Nephron progenitor cell (in vitro differentiated cells): ENCODE measurements at regions not wholly inside any gene's neighbourhood (a gene's known extent, or its start where the extent isn't known, plus 50 kb on each side); places are given as distances from the start of the nearest gene placed in this dataset.

Experiments
- DNase-seq: peaks from one replicate; pipeline ENCODE4 v3.0.0; 2021
- H3K27ac Mint-ChIP-seq: 2 replicates; pipeline ENCODE4 v1.8.0; 2021; ENCODE audit warnings: mild to moderate bottlenecking, moderate library complexity, mixed read lengths
- H3K27me3 Mint-ChIP-seq: 2 replicates; pipeline ENCODE4 v1.8.0; 2021; ENCODE audit warnings: mild to moderate bottlenecking, low read depth, mixed read lengths; ENCODE audit not compliant: poor library complexity
- H3K36me3 Mint-ChIP-seq: 2 replicates; pipeline ENCODE4 v1.8.0; 2021; ENCODE audit warnings: low read depth, mixed read lengths
- H3K4me1 Mint-ChIP-seq: 2 replicates; pipeline ENCODE4 v1.8.0; 2021; ENCODE audit warnings: mixed read lengths
- H3K4me3 Mint-ChIP-seq: 2 replicates; pipeline ENCODE4 v1.8.0; 2021; ENCODE audit warnings: mild to moderate bottlenecking, moderate library complexity, mixed read lengths
- H3K9me3 Mint-ChIP-seq: 2 replicates; pipeline ENCODE4 v1.8.0; 2021; ENCODE audit warnings: mild to moderate bottlenecking, moderate library complexity, mixed read lengths
- TF ChIP-seq, protein P1 (sequence below): fragments of 200-600 bp; sonication (generic); IDR thresholded peaks from 2 replicates; pipeline ENCODE4 v1.5.0; 2021; ENCODE audit warnings: antibody characterized with exemption

DNA sequence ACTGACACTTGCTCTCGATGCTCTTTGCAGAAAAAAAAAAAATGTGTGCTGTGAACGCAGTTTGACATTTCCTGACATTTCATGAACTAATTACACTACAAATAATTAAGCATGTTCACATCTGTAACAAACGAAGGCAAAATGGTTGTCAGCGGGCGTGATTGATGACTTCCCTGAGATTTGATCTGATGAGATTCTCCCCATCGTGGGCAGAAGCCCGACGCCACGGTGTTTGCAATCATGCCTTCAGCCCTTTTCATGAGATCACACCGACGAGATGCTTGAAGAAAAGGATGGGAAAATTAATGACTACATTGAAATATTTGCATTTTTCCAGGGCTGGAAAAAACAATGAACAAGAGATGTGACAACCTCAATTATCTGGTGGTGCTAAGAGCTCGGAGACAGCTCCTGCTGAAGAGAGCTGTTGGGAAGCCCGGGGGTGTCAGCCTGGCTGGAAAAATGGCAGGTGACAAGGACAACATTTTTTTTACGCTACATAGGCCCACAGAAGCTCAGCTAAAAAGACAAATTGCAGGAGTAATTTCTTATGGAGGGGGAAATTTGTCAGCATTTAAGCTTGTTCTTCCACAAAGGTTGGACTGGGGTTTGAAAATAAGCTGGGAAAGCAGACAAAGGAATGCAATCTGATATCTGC lies 259.4 kb upstream of the IRX3 start:
- Mint-ChIP-seq H3K36me3 (no peaks in the 10 kb centered on the region), H3K27me3 (peaks cover 17% of the 10 kb centered on the region)

DNA sequence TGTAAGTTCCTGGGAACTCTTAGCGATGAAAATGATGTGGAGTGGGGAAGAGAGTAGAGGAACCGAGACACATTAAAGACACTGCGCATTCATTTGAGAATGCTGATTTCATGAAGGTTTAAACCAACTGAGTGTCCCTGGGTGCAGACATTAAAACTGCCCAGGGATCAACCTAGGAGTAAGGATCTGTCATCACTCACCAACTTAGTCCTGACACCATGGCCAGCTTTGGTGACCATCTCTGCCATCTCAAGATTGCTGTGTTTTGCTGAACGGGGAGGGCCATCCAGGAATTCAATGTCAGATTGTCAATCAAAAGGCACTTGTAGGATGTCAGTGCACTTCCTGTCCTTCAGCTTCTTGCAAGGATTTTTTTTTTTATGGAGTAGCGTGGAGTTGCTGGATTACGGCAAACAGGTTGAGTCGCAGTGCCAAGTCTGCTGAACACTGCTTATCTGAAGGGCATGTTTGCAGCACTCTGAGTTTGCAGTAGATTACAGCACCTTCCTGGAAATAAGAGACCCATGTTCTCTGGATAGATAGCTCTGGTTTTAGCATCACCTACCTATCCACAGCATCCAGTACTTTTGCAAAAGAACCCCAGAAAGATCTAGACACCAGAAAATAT lies 258.1 kb upstream of the IRX3 start:
- Mint-ChIP-seq H3K9me3 (no peaks in the 10 kb centered on the region), H3K27me3 (peaks cover 29% of the 10 kb centered on the region), H3K27ac (no peak overlapping the region), H3K36me3 (no peaks in the 10 kb centered on the region), H3K4me3 (no peak overlapping the region), H3K4me1 (peaks cover 54% of the 10 kb centered on the region)
- TF ChIP-seq, protein P1, sequence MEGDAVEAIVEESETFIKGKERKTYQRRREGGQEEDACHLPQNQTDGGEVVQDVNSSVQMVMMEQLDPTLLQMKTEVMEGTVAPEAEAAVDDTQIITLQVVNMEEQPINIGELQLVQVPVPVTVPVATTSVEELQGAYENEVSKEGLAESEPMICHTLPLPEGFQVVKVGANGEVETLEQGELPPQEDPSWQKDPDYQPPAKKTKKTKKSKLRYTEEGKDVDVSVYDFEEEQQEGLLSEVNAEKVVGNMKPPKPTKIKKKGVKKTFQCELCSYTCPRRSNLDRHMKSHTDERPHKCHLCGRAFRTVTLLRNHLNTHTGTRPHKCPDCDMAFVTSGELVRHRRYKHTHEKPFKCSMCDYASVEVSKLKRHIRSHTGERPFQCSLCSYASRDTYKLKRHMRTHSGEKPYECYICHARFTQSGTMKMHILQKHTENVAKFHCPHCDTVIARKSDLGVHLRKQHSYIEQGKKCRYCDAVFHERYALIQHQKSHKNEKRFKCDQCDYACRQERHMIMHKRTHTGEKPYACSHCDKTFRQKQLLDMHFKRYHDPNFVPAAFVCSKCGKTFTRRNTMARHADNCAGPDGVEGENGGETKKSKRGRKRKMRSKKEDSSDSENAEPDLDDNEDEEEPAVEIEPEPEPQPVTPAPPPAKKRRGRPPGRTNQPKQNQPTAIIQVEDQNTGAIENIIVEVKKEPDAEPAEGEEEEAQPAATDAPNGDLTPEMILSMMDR = no peak
- no peak for DNase-seq

More for the DNA sequence above, 259.4 kb upstream of the IRX3 start:
- Mint-ChIP-seq H3K4me3 (peak overlapping the region; percentile 26), H3K27ac (peak overlapping the region; percentile 93), H3K4me1 (peaks cover 55% of the 10 kb centered on the region), H3K9me3 (no peaks in the 10 kb centered on the region)
- TF ChIP-seq, protein P1 = no peak
- DNase-seq = peak; percentile 37

DNA sequence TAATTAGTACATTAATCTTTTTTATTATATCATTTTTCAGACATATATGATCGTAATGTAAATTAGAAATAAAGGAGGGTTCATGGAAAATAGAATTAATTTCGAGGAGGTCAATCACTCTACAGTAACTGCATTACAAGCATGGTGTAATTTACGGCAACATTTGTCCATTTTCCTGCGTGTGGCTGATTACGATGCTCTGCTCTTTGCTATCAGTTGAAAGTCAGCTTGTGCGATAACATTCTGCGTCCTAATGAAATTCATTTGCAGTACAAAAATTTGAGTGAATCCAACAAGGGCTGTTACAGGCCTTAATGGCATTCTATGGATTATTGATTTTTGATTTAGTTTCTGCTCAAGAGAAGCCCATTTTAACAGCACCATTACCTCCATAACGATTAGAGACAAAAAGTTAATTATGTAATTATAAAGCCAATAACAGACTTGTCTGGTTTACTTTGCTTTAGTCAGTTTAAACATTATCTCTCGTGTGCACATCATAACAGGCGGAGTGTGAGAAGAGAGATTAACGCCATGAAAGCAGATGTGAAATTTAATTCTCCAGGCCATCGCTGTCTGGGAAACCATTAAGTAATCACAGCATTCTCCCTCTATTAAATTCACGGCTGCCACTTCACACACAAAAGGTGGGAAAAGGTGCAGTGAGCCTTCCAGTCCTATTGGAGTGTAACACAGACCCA lies 256.4 kb upstream of the IRX3 start:
- Mint-ChIP-seq H3K36me3 (no peaks in the 10 kb centered on the region), H3K4me3 (no peak overlapping the region), H3K27me3 (peaks cover 22% of the 10 kb centered on the region), H3K9me3 (no peaks in the 10 kb centered on the region), H3K4me1 (peaks cover 66% of the 10 kb centered on the region), H3K27ac (no peak overlapping the region)
- TF ChIP-seq, protein P1 = no peak
- DNase-seq = no peak

DNA sequence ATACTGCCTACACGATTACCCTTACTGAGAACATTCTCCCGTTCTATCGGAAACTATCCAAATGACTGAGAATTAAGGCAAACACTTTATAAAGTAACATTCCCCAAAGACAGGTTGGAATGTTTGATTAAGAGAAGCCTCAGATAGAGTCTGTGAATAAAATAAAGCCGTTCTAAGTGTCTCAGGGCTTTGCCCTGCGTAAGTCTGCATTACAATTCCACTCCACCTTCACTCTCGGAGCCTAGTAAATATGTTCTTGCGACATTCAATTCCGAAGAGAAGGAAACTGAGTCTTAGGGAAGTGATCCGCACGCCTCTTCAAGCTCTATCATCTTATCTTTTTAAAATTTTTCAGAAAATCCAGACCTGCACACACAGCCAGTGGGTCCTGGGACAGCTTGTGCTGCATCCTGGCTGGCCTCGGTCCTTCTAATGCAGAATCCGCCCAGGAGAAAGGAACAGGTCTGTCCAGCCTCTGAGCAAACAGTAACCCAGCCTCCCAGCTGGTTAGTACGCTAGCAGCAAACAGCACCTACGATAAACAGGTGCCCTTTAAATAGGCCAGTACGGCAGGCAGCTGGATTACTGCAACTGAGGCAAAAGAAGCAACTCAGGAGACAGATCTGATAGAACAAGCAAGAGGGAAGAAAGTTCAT lies 254.1 kb upstream of the IRX3 start:
- H3K36me3 Mint-ChIP-seq = no peaks in the 10 kb centered on the region
- H3K27ac Mint-ChIP-seq = no peak overlapping the region
- TF ChIP-seq, protein P1 = no peak
- DNase-seq = no peak
- H3K4me3 Mint-ChIP-seq = no peak overlapping the region
- H3K27me3 Mint-ChIP-seq = peaks cover 19% of the 10 kb centered on the region
- peaks cover 47% of the 10 kb centered on the region for H3K4me1 Mint-ChIP-seq
- H3K9me3 Mint-ChIP-seq = no peaks in the 10 kb centered on the region

DNA sequence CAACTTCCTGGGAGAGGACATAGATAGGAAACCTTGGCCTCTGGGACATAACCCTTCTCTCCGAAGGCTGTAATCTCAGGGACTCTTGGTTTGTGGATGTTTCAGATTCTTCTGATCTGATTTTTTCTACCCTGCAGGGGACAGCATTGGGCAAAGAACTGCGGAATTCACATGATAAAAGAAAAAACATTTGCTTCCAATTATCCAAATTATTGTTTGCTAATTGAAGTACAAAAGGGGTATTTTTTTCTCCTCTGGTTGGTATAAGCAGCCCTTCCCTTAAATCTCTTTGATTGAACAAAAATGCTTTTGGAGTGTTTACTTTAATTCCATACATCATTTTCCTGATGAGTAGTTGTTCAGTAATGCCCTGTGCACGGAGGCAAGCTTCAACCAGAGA lies 251.7 kb upstream of the IRX3 start:
- H3K4me3 Mint-ChIP-seq = no peak overlapping the region
- peaks cover 28% of the 10 kb centered on the region for H3K4me1 Mint-ChIP-seq
- H3K27me3 Mint-ChIP-seq = peaks cover 19% of the 10 kb centered on the region
- DNase-seq = no peak
- peaks cover 3% of the 10 kb centered on the region for H3K9me3 Mint-ChIP-seq
- no peak overlapping the region for H3K27ac Mint-ChIP-seq
- H3K36me3 Mint-ChIP-seq = no peaks in the 10 kb centered on the region
- TF ChIP-seq, protein P1 = no peak
